ENCODE measurements at regions not wholly inside any gene's neighbourhood (a gene's known extent, or its start where the extent isn't known, plus 50 kb on each side); places are given as distances from the start of the nearest gene placed in this dataset.

DNA sequence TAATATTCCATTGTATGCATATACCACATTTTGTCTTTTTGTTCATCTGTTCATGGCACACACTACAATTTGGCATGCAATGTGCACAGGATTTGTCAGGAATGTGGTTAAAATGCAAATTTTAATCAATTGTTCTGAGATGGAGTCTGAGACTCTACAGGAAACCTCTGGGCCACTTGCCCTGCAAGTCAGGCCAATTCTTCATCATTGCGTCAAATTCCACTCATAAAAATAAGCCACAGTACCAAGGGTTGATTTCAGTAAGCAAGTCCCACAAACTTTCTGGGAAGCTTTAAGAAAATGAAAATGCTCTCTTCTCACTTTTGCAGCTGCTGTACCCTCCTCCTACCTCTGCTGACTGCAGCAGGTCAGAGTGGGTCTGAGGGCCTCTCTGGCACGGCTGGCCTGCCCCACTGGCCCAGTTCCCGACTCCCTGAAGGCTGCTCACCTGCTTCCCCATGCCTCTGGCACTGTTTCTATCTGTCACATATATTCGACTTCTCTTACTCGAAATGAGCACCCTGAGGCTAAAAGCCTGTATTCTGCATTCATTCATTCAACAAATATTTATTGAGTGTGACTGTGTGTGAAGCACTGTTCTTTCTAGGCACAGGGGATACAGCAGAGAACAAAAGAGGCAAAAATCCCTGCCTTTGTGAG lies 83.8 kb upstream of the WASF3 start:
- TF ChIP-seq, protein P1, sequence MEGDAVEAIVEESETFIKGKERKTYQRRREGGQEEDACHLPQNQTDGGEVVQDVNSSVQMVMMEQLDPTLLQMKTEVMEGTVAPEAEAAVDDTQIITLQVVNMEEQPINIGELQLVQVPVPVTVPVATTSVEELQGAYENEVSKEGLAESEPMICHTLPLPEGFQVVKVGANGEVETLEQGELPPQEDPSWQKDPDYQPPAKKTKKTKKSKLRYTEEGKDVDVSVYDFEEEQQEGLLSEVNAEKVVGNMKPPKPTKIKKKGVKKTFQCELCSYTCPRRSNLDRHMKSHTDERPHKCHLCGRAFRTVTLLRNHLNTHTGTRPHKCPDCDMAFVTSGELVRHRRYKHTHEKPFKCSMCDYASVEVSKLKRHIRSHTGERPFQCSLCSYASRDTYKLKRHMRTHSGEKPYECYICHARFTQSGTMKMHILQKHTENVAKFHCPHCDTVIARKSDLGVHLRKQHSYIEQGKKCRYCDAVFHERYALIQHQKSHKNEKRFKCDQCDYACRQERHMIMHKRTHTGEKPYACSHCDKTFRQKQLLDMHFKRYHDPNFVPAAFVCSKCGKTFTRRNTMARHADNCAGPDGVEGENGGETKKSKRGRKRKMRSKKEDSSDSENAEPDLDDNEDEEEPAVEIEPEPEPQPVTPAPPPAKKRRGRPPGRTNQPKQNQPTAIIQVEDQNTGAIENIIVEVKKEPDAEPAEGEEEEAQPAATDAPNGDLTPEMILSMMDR (IDR thresholded peaks at IDR 0.05; ENCODE audit: low read length) = no peak
- no peak for TF ChIP-seq EZH2phosphoT487 (IDR thresholded peaks at IDR 0.05; ENCODE audit: low read length)

All from MM.1S (cell line).